Frontal cortex (tissue), 3 donors: ENCODE measurements at regions not wholly inside any gene's neighbourhood (a gene's known extent, or its start where the extent isn't known, plus 50 kb on each side); places are given as distances from the start of the nearest gene placed in this dataset.

Experiments
- DNase-seq, 2 donors: peaks; one replicate each; pipeline ENCODE4 v3.0.0; 2012; ENCODE audit warnings: low spot score in 2 of 2
- FAIRE-seq: peaks from 2 replicates; lab custom pipeline; 2012; peaks lifted over from hg19 to GRCh38; lab: Jason Lieb, UNC
- donor health status: control.
- donor health status: control.
- donor health status: control.

GRCh38 chr21:38992737-38993136, 187.0 kb downstream of the ETS2 start:
- FAIRE-seq (no peak), DNase-seq (no peak)

DNA sequence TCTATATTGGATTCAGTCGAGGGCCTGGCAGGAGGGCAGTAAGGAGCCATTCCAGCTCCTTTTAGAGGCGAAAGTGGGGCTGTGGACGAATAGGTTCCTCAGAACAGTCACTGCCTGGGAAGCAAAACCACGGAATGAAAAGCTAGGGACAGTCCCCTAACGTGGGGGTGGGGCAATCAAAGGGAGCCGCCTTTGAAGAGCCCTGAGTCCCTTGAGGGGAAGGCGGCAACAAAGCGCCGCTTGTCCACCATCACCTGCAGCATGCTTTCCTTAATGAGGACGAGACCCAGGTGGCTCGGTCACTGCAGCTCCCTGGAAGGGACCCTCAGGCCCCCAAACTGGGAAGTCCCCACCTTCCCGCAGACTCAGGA, 184.7 kb downstream of the ETS2 start:
- no peak for DNase-seq
- no peak for FAIRE-seq

- no peak for DNase-seq
- no peak for FAIRE-seq
These were observed 184.2 kb downstream of the ETS2 start for GRCh38 chr21:38989745-38990423.

- no peak for DNase-seq
- FAIRE-seq: no peak
These were observed 183.6 kb downstream of the ETS2 start for GRCh38 chr21:38989379-38989744.

DNA sequence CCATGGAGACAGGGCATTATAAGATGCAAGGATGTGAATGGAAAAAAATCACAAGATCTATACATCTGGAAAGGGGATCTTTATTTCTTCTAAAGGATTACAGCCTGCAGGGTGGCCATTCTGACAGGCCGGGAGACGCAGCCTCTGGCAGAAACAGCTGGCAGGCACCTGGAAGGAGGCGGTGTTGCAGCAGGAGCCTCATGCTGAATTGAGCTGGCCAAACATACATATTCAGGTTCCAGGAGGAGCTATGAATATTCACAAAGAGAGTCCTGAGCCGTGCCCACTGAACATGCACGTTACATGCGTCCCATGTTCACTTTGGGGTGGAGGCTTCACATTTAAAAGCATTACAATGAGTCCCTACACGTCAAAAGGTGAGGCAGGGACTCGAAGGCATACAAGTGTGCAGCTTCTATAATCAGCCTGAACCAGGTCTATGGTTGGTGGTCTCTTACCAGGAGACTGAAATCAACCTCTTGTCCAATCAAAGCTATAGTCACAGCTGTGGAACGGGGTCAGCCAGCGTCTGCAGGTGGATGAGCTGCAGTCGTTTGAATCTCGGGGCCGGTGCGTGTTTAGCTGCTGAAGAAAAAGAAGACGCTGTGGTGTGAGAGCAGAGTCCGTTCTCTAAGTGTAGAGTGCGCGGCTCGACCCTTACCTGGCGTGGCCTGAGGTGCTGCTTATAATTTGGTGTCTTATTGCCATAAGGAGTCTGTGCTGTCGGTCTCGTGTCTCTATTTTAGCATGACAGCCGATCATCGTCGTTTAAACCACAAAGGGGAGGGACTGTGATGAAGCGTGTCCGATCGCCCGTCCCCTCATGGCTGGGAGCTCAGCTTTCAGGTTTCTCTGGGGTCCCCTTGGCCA, 183.0 kb downstream of the ETS2 start:
- FAIRE-seq: no peak
- DNase-seq: no peak

GRCh38 chr21:38987633-38988508, 182.1 kb downstream of the ETS2 start:
- no peak for DNase-seq
- FAIRE-seq: no peak

DNA sequence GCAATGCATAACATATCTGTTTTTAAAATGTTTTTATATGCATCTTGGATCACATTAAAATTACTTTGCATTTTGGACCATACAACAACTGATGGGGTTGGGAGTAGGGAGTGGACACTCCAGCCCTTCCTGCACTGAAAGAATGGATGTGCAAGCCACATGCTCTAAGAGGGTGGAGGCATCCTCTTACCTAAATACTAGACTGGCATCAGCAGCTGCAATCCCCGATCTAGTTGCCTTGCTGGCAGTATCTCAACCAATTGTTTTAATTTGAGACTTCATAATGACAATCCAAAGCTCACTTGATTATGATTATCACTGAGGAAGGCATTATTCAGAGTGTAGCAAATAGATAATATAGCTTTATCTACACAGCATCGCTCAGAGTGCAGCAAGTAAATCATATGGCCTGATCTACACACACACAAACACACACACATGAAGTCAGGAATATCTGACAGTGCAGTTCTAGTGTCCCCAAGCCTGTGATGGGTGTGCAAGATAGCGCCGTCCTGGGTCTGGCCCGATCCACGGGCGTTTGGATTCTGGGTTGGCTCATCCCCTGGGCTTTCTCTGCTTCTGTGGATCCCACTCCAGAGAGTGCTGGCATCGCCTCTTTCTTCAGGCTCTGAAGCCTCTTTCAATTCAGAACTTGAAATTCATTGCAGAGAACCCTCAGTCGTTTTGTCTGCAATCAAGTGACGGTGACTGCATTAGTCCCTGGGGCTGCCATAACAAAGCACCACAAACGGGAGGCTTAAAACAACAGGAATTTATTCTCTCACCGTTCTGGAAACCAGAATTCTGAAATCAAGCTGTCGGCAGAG, 181.3 kb downstream of the ETS2 start:
- DNase-seq (no peak), FAIRE-seq (no peak)

DNA sequence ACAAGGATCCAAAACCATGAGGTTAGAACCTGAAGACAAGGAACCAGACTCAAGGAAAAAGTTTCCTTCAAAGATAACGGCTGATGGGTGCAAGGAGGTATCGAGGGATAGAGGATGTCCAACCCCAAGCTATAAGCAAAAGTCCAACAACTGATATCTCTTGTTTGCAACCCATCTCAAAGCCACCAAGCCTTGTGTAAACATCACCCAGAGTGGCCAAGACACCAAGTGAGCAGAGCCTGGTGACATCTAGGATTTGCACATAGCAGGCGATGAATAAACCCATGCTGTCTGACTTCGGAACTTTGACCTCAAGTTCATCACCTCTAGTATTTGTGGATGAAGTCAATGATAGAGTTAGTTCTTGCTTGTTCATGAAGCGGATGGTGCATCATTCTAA, 180.7 kb downstream of the ETS2 start:
- no peak for FAIRE-seq
- DNase-seq: no peak

GRCh38 chr21:38985568-38986378, 180.0 kb downstream of the ETS2 start:
- no peak for DNase-seq
- FAIRE-seq: no peak

DNA sequence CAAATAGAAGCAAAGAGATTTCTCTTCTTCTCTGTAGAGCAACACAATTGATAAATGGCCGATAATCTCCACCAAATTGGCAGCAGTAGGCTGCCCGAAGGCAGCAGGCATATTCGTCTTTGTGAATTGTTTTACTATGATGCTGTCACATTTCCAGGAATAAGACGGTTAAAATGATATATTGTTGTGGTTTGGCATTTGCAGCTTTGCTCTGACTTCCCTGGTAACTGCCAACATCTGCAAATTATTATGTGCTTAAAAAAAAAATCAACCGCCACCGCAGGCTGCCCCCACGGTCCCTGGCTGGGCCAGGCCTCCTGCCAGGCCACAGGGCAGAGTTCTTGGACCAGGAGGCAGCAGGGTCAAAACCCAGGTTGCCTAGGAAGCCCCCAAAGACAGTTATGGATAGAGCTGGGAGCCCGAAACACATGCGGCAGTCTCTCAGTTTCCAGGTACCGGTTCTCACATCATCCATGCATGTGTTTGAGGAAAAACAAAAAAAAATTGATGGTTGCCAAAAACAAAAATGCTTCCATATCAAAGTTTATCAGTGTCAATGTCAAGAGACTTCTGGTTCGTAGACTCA, 179.3 kb downstream of the ETS2 start:
- DNase-seq (no peak), FAIRE-seq (no peak)

DNA sequence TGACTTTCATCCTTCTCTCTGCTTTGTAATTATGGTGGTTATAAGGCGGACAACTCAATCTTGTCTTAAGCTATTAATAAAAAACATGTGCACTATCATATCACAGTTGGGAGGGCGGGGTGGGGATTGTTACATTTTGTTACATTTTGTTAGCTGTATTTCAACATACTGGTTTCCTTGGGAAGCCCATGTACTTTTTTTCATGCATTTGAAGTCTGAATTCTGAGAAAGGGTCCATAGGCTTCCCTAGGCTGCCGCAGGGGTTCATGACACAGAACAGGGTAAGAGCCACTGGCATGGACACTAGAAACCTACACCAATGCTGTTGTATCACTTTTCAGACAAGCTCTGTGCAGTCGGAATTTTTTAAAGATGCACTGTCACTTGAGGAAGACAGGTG, 178.8 kb downstream of the ETS2 start:
- FAIRE-seq: no peak
- no peak for DNase-seq

DNA sequence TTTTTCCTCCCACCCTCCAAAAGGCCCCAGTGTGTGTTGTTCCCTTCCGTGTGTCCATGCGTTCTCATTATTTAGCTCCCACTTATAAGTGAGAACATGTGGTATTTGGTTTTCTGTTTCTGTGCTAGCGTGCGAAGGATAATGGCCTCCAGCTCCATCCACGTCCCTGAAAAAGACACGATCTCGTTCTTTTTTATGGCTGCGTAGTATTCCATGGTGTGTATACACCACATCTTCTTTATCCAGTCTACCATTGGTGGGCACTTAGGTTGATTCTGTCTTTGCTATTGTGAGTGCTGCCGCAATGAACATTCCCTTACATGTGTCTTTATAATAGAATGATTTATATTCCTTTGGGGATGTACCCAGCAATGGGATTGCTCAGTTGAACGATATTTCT, 177.8 kb downstream of the ETS2 start:
- DNase-seq (no peak), FAIRE-seq (no peak)

DNA sequence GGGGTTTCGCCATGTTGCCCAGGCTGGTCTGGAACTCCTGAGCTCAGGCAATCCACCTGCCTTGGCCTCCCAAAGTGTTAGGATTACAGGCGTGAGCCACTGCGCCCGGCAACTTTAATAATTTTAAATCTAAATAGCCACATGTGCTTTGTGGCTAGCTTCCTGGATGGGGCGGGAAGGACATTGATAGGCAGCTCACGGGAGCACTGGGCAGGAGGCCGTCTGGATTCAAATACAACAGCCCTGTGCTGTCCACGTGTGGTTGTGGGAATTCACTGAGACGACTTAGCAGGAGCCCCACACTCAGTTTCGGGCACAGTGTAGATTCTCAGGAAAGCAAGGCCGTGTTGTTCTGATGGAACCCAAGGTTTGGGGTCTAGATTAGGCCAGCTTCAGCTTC, 177.1 kb downstream of the ETS2 start:
- DNase-seq: no peak
- no peak for FAIRE-seq

DNA sequence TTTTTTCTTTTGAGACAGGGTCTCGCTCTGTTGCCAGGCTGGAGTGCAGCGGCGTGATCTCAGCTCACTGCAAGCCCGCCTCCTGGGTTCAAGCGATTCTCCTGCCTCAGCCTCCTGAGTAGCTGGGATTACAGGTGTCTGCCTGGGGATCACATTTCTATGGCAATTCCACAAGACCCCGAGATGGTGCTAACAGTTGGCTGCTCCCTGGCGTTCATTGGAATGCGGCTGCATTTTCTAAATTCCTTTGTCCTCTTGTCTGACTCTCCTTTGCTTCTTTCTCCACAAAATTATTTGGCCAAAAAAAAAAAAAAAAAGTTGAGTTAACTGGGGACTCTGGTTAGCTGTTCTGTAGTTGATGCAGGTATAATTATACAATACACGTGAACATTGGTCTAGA, 176.4 kb downstream of the ETS2 start:
- DNase-seq (no peak), FAIRE-seq (no peak)

- FAIRE-seq: no peak
These were observed 174.9 kb downstream of the ETS2 start for GRCh38 chr21:38980416-38981313.

GRCh38 chr21:38979271-38980121, 173.8 kb downstream of the ETS2 start:
- DNase-seq (no peak), FAIRE-seq (no peak)

More at GRCh38 chr21:38980416-38981313, 174.9 kb downstream of the ETS2 start:
- DNase-seq: no peak

GRCh38 chr21:38976900-38977299, 171.2 kb downstream of the ETS2 start:
- FAIRE-seq: no peak

More at GRCh38 chr21:38976900-38977299, 171.2 kb downstream of the ETS2 start:
- no peak for DNase-seq
